ENCODE measurements at regions not wholly inside any gene's neighbourhood (a gene's known extent, or its start where the extent isn't known, plus 50 kb on each side); places are given as distances from the start of the nearest gene placed in this dataset.

DNA sequence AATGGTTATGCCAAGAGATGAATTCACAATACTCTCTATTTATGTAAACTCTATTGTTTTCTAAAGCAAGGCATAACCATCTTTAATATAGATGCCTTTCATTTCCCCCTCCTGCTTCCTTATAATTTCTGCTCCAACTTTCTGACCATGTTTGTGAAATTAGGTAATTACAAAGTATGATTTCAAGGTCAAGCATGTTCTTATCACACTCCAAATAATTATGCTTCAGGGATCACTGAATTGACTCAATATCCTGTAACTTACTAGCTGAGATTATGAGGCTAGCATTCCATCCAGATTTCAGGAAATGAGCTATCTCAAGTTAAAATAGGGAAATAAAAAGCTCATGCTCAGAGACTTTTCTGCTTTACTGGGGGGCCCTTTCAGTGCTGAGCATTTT is 655.9 kb upstream of the IGFBP3 start:
- no peak overlapping the region for H3K4me3 ChIP-seq (ENCODE audit: low read depth, low read length)
- DNase-seq (ENCODE audit: low read depth, low spot score): no peak
- POLR2A ChIA-PET: no interaction called here
- CTCF ChIA-PET: interaction anchor here (1.3 kb wide), 1 partner anchor 24 kb away, joined by 3 read pairs; no protein-coding TSS in a partner anchor
- no peak for TF ChIP-seq CTCF (IDR thresholded peaks at IDR 0.05; ENCODE audit: insufficient read depth, low read length, missing control alignments)

DNA sequence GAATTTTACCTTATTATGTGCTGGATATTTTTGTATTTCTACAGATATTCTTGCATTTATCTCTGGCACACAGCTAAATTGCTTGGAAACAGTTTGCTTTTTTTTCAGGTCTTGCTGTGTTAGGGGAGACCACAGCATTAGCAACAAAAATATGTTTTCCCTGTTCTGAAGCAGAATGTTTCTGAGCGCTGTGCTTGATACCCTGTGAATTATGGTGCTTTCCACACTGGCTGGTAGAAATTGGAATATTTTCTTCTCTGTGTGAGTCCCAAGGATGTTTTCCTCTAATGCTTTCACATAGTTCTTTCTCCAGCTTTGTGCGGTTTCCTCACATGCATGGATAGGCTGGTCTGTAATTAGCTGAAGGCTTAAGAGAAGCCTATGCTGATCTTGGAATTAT is 651.6 kb upstream of the IGFBP3 start:
- no peak for DNase-seq (ENCODE audit: low read depth, low spot score)
- ChIA-PET POLR2A (no interaction called here), CTCF (no interaction called here)
- no peak overlapping the region for H3K4me3 ChIP-seq (ENCODE audit: low read depth, low read length)
- TF ChIP-seq CTCF (IDR thresholded peaks at IDR 0.05; ENCODE audit: insufficient read depth, low read length, missing control alignments): no peak

- TF ChIP-seq CTCF (IDR thresholded peaks at IDR 0.05; ENCODE audit: insufficient read depth, low read length, missing control alignments): no peak
- POLR2A ChIA-PET: no interaction called here
- DNase-seq (ENCODE audit: low read depth, low spot score): no peak
- no peak overlapping the region for H3K4me3 ChIP-seq (ENCODE audit: low read depth, low read length)
- CTCF ChIA-PET: no interaction called here
These were observed 650.9 kb upstream of the IGFBP3 start for GRCh38 chr7:46571996-46572395.

DNA sequence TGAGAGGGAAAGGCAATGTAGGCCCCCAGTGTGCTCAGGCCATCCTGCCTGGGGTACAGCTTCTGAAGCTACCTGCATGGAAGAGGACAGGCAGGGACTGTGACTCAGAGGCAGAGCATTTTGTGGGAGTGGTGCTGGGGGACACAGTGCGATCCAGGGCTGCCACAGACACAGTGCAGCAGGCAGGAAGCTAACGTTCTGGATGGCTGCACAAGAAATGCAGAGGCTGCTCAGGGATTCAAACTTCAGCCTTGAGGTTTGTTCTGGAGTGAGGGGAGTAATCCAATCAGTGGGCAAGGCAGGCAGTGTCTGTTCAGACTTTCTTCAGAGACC is 648.0 kb upstream of the IGFBP3 start:
- no peak overlapping the region for H3K4me3 ChIP-seq (ENCODE audit: low read depth, low read length)
- TF ChIP-seq CTCF (IDR thresholded peaks at IDR 0.05; ENCODE audit: insufficient read depth, low read length, missing control alignments): no peak
- CTCF ChIA-PET: no interaction called here
- POLR2A ChIA-PET: no interaction called here
- no peak for DNase-seq (ENCODE audit: low read depth, low spot score)

DNA sequence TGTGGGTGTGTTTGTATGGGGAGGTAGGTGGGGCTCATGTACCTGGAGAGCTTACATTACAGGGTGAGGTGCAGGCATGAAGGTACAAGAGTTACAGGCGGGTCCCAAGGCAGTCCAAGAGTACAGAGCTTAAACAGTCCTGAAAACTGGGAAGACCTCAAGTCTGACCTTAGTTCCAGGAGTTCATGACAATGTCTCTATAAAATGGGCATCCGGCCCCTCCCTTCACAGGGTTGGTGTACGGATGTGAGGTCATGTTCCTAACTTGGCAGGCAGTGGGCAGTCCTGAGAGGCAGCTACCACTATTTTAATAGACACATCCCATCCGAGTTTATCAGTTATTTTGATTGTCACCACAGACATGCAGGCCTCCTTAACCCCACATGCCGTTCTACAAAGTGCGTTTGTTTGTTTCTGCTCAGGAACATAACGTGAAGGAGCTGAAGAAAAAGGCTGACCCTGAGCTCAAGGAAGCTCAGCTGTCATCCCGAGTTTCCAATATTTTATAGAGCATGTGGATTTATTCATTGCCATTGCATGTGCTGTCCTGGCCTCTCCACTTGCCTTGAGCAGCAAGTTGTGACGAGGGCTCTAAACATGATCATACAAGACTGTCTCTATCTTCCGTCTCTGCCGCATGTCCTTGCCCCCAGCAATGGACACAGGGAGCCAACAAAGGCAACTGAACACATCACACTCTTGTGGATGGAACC is 647.5 kb upstream of the IGFBP3 start:
- TF ChIP-seq CTCF (IDR thresholded peaks at IDR 0.05; ENCODE audit: insufficient read depth, low read length, missing control alignments): no peak
- CTCF ChIA-PET: no interaction called here
- POLR2A ChIA-PET: no interaction called here
- no peak for DNase-seq (ENCODE audit: low read depth, low spot score)
- no peak overlapping the region for H3K4me3 ChIP-seq (ENCODE audit: low read depth, low read length)

DNA sequence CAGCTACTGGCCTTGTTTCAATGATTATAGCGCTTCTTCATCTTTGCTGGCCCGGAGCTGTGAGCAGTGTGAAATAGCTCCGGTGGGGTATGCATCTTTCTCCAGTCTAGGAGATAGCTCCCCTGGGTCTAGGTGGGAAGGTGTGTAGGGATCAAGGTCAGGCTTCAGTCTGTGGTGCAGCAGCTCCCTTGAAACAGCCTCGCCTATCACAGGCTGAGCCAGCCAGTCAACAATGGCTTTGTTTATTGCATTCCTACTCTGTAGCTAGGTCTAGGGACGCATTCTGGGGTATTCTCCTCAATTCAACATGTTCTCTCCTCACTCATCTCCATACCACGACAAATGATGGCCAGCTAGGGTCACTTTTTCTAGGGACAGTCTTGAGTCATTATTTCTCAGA is 646.8 kb upstream of the IGFBP3 start:
- CTCF ChIA-PET: no interaction called here

More for the DNA sequence above, 646.8 kb upstream of the IGFBP3 start:
- POLR2A ChIA-PET: no interaction called here
- TF ChIP-seq CTCF (IDR thresholded peaks at IDR 0.05; ENCODE audit: insufficient read depth, low read length, missing control alignments): no peak
- H3K4me3 ChIP-seq (ENCODE audit: low read depth, low read length): no peak overlapping the region
- DNase-seq (ENCODE audit: low read depth, low spot score): no peak

Measured in AG04449 (cell line).